ENCODE measurements at regions not wholly inside any gene's neighbourhood (a gene's known extent, or its start where the extent isn't known, plus 50 kb on each side); places are given as distances from the start of the nearest gene placed in this dataset.

GRCh38 chr2:85954192-85954589 is 65.4 kb upstream of the ST3GAL5 start:
- no peaks in the 10 kb centered on the region for H3K9me3 ChIP-seq (ENCODE audit: control insufficient read depth in 2 of 3, insufficient read depth in 1 of 3, low read length in 3 of 3)
- FAIRE-seq (no peak), DNase-seq (no peak)
- no peaks in the 10 kb centered on the region for H3K27me3 ChIP-seq (ENCODE audit: control insufficient read depth, insufficient read depth, low read length)
- no peaks in the 10 kb centered on the region for H3K4me1 ChIP-seq (ENCODE audit: control insufficient read depth in 2 of 3, insufficient read depth in 2 of 3, low read depth in 1 of 3, low read length in 3 of 3)
- H3K4me3 ChIP-seq (ENCODE audit: low read length in 3 of 3), result no peak overlapping the region
- no peak overlapping the region for H3K27ac ChIP-seq (ENCODE audit: low read depth in 2 of 2, low read length in 2 of 2)
- no peak overlapping the region for H3K9ac ChIP-seq (ENCODE audit: low read length in 3 of 3)
- no peak for TF ChIP-seq CTCF (IDR thresholded peaks at IDR 0.05; ENCODE audit: borderline replicate concordance, extremely low read depth, insufficient read depth)
- H3K36me3 ChIP-seq (ENCODE audit: control insufficient read depth in 2 of 3, insufficient read depth in 3 of 3, low read length in 3 of 3), result no peaks in the 10 kb centered on the region
- intact Hi-C loops (cut with DNase I), result no loop called here

GRCh38 chr2:85953476-85953875 is 64.7 kb upstream of the ST3GAL5 start:
- Histone ChIP-seq H3K27me3 (ENCODE audit: control insufficient read depth, insufficient read depth, low read length) (no peaks in the 10 kb centered on the region), H3K27ac (ENCODE audit: low read depth in 2 of 2, low read length in 2 of 2) (no peak overlapping the region), H3K4me3 (ENCODE audit: low read length in 3 of 3) (no peak overlapping the region), H3K9me3 (ENCODE audit: control insufficient read depth in 2 of 3, insufficient read depth in 1 of 3, low read length in 3 of 3) (no peaks in the 10 kb centered on the region), H3K36me3 (ENCODE audit: control insufficient read depth in 2 of 3, insufficient read depth in 3 of 3, low read length in 3 of 3) (no peaks in the 10 kb centered on the region), H3K4me1 (ENCODE audit: control insufficient read depth in 2 of 3, insufficient read depth in 2 of 3, low read depth in 1 of 3, low read length in 3 of 3) (no peaks in the 10 kb centered on the region), H3K9ac (ENCODE audit: low read length in 3 of 3) (no peak overlapping the region)
- FAIRE-seq, result no peak
- DNase-seq, result no peak
- no peak for TF ChIP-seq CTCF (IDR thresholded peaks at IDR 0.05; ENCODE audit: borderline replicate concordance, extremely low read depth, insufficient read depth)
- intact Hi-C loops (cut with DNase I), result no loop called here

GRCh38 chr2:85952196-85952734 is 63.5 kb upstream of the ST3GAL5 start:
- H3K27me3 ChIP-seq (ENCODE audit: control insufficient read depth, insufficient read depth, low read length), result no peaks in the 10 kb centered on the region
- TF ChIP-seq CTCF (IDR thresholded peaks at IDR 0.05; ENCODE audit: borderline replicate concordance, extremely low read depth, insufficient read depth), result no peak
- H3K36me3 ChIP-seq (ENCODE audit: control insufficient read depth in 2 of 3, insufficient read depth in 3 of 3, low read length in 3 of 3), result no peaks in the 10 kb centered on the region
- FAIRE-seq (no peak), DNase-seq (no peak)
- H3K4me1 ChIP-seq (ENCODE audit: control insufficient read depth in 2 of 3, insufficient read depth in 2 of 3, low read depth in 1 of 3, low read length in 3 of 3), result no peaks in the 10 kb centered on the region
- no peak overlapping the region for H3K27ac ChIP-seq (ENCODE audit: low read depth in 2 of 2, low read length in 2 of 2)
- peaks cover 0 to 6% (median 0%) of the 10 kb centered on the region in 3 donors for H3K9me3 ChIP-seq (ENCODE audit: control insufficient read depth in 2 of 3, insufficient read depth in 1 of 3, low read length in 3 of 3)
- intact Hi-C loops (cut with DNase I), result no loop called here
- H3K9ac ChIP-seq (ENCODE audit: low read length in 3 of 3), result no peak overlapping the region
- H3K4me3 ChIP-seq (ENCODE audit: low read length in 3 of 3), result no peak overlapping the region
